GOT3 (cell line): ENCODE measurements at regions not wholly inside any gene's neighbourhood (a gene's known extent, or its start where the extent isn't known, plus 50 kb on each side); places are given as distances from the start of the nearest gene placed in this dataset.
"Not testable (repeated sequence)": the region's sequence is repeated elsewhere in the genome, so short reads cannot be mapped to it uniquely, and the experiment has no call there.

Experiments used
- DNase-seq: peaks from one replicate; lab custom pipeline; 2025; ENCODE audit warnings: mixed read lengths; lab: John Stamatoyannopoulos, UW

- DNase-seq: no peak
Measured at GRCh38 chr7:136324073-136324704, 347.0 kb upstream of the MTPN start.

GRCh38 chr7:136312592-136312991 lies 335.4 kb upstream of the MTPN start:
- DNase-seq: no peak

GRCh38 chr7:136309407-136309806 lies 332.2 kb upstream of the MTPN start:
- no peak for DNase-seq

GRCh38 chr7:136308230-136308629 lies 331.1 kb upstream of the MTPN start:
- no peak for DNase-seq

GRCh38 chr7:136303162-136303561 lies 326.0 kb upstream of the MTPN start:
- DNase-seq: no peak

GRCh38 chr7:136302049-136302448 lies 324.9 kb upstream of the MTPN start:
- no peak for DNase-seq

GRCh38 chr7:136294977-136295376 lies 317.8 kb upstream of the MTPN start:
- no peak for DNase-seq

- DNase-seq: no peak
Measured at GRCh38 chr7:136293841-136294391, 316.8 kb upstream of the MTPN start.

- DNase-seq: no peak
Measured at GRCh38 chr7:136293272-136293671, 316.1 kb upstream of the MTPN start.

- DNase-seq: no peak
Measured at GRCh38 chr7:136292365-136292764, 315.2 kb upstream of the MTPN start.

GRCh38 chr7:136290351-136290750 lies 313.2 kb upstream of the MTPN start:
- no peak for DNase-seq

GRCh38 chr7:136278057-136278456 lies 300.9 kb upstream of the MTPN start:
- DNase-seq: no peak

- no peak for DNase-seq
Measured at GRCh38 chr7:136275794-136276193, 298.6 kb upstream of the MTPN start.

GRCh38 chr7:136274636-136275345 lies 297.6 kb upstream of the MTPN start:
- no peak for DNase-seq

- DNase-seq: no peak
Measured at GRCh38 chr7:136272934-136273333, 295.8 kb upstream of the MTPN start.

- no peak for DNase-seq
Measured at GRCh38 chr7:136267822-136268221, 290.7 kb upstream of the MTPN start.

- no peak for DNase-seq
Measured at GRCh38 chr7:136266457-136266856, 289.3 kb upstream of the MTPN start.

GRCh38 chr7:136264304-136264703 lies 287.1 kb upstream of the MTPN start:
- DNase-seq: not testable (repeated sequence)

- DNase-seq: not testable (repeated sequence)
Measured at GRCh38 chr7:136263112-136263860, 286.1 kb upstream of the MTPN start.

GRCh38 chr7:136260591-136260990 lies 283.4 kb upstream of the MTPN start:
- not testable (repeated sequence) for DNase-seq

GRCh38 chr7:136259074-136259473 lies 281.9 kb upstream of the MTPN start:
- no peak for DNase-seq

- DNase-seq: no peak
Measured at GRCh38 chr7:136256491-136256890, 279.3 kb upstream of the MTPN start.

GRCh38 chr7:136254148-136254547 lies 277.0 kb upstream of the MTPN start:
- no peak for DNase-seq
